Endothelial cell of umbilical vein (primary cell): ENCODE measurements at regions not wholly inside any gene's neighbourhood (a gene's known extent, or its start where the extent isn't known, plus 50 kb on each side); places are given as distances from the start of the nearest gene placed in this dataset.

ENCODE experiments used
- BruUV-seq: library from RNA; stranded (reverse); fragments of 400-500 nt; replicated peaks from 2 replicates; lab custom pipeline; 2021; lab: Mats Ljungman, UMichigan
- CTCF ChIA-PET: fragments of 300-600, 350-600 bp; sonication (Branson Sonifier 250); formaldehyde crosslinking; loops from one replicate; lab custom pipeline; 2021; ENCODE audit warnings: antibody characterized with exemption, inconsistent platforms; lab: Charles Lee
- POLR2A ChIA-PET: fragments of 300-600, 350-600 bp; sonication (Branson Sonifier 250); formaldehyde crosslinking; loops from one replicate; lab custom pipeline; 2021; ENCODE audit warnings: antibody characterized with exemption, inconsistent platforms; lab: Charles Lee
- DNase-seq: peaks from one replicate; pipeline ENCODE4 v3.0.0-alpha.2; 2011; ENCODE audit warnings: low read depth, low spot score
- FAIRE-seq: peaks from 2 replicates; lab custom pipeline; 2011; peaks lifted over from hg19 to GRCh38; lab: Jason Lieb, UNC
- H2AFZ ChIP-seq: 2 replicates; pipeline ENCODE4 v1.6.0; 2012; ENCODE audit warnings: low read depth, low read length, control low read depth, inconsistent platforms
- H3K27ac ChIP-seq: 2 replicates; pipeline ENCODE4 v1.5.1; 2011; ENCODE audit warnings: low read depth, mild to moderate bottlenecking, control low read depth, low read length, moderate library complexity; ENCODE audit not compliant: insufficient read depth
- H3K27me3 ChIP-seq, 2 experiments: 2 replicates each; pipeline versions ENCODE4 v1.6.0 to v1.6.1; 2011; ENCODE audit warnings: low read length in 2 of 2, mixed read lengths in 1 of 2; ENCODE audit not compliant: control insufficient read depth in 2 of 2, insufficient read depth in 2 of 2
- H3K36me3 ChIP-seq, 2 experiments: 2 replicates in 1 of 2; 3 replicates in 1 of 2; pipeline ENCODE4 v1.5.1; 2011; ENCODE audit warnings: low read length in 2 of 2, mild to moderate bottlenecking in 1 of 2, moderate library complexity in 1 of 2; ENCODE audit not compliant: control insufficient read depth in 2 of 2, insufficient read depth in 2 of 2; ENCODE audit errors: extremely low read depth in 1 of 2
- H3K4me1 ChIP-seq: 3 replicates; pipeline ENCODE4 v1.5.1; 2011; ENCODE audit warnings: mild to moderate bottlenecking, low read length; ENCODE audit not compliant: control insufficient read depth, insufficient read depth; ENCODE audit errors: extremely low read depth
- H3K4me2 ChIP-seq: 2 replicates; pipeline ENCODE4 v1.6.1; 2011; ENCODE audit warnings: low read length, control low read depth, mixed read lengths; ENCODE audit not compliant: insufficient read depth
- H3K4me3 ChIP-seq, 3 experiments: fragments of 200-600 bp in 1 of 3; sonication (generic), shearing (Covaris generic) in 1 of 3; replicated peaks in 1 of 3; 2 replicates each; pipeline ENCODE4 v1.5.1; 2011 to 2016; ENCODE audit warnings: control low read depth in 3 of 3, low read length in 3 of 3, mild to moderate bottlenecking in 2 of 3, inconsistent platforms in 1 of 3, low read depth in 1 of 3, moderate library complexity in 1 of 3; ENCODE audit not compliant: insufficient read depth in 1 of 3
- H3K79me2 ChIP-seq: 2 replicates; pipeline ENCODE4 v1.6.0; 2012; ENCODE audit warnings: low read length, inconsistent platforms; ENCODE audit not compliant: control insufficient read depth, insufficient read depth
- H3K9ac ChIP-seq: replicated peaks from 2 replicates; pipeline ENCODE3; 2011; ENCODE audit warnings: low read length, control low read depth; ENCODE audit not compliant: insufficient read depth; ENCODE audit errors: extremely low read depth
- H3K9me1 ChIP-seq: replicated peaks from 3 replicates; pipeline ENCODE4 v1.6.0; 2011; ENCODE audit warnings: mild to moderate bottlenecking, low read length; ENCODE audit not compliant: control insufficient read depth, insufficient read depth; ENCODE audit errors: extremely low read depth
- H3K9me3 ChIP-seq: replicated peaks from 2 replicates; pipeline ENCODE4 v1.5.1; 2012; ENCODE audit warnings: low read length, inconsistent platforms; ENCODE audit not compliant: control insufficient read depth, insufficient read depth
- H4K20me1 ChIP-seq: replicated peaks from 2 replicates; pipeline ENCODE3; 2011; ENCODE audit warnings: mild to moderate bottlenecking, low read length; ENCODE audit not compliant: control insufficient read depth, insufficient read depth; ENCODE audit errors: extremely low read depth
- CTCF ChIP-seq, 2 donors: IDR thresholded peaks; 1 replicate in 1 of 2; 2 replicates in 1 of 2; pipeline ENCODE4 v1.5.1; 2011; ENCODE audit warnings: low read length in 2 of 2, mild to moderate bottlenecking in 2 of 2, moderate library complexity in 2 of 2, control low read depth in 1 of 2, inconsistent platforms in 1 of 2, low read depth in 1 of 2; ENCODE audit not compliant: insufficient read depth in 1 of 2; ENCODE audit errors: extremely low read depth in 1 of 2
- EZH2 ChIP-seq: IDR thresholded peaks from 2 replicates; pipeline ENCODE4 v1.6.1; 2012; ENCODE audit warnings: borderline replicate concordance, low read depth, mild to moderate bottlenecking, moderate library complexity, low read length, inconsistent platforms; ENCODE audit not compliant: severe bottlenecking
- FOS ChIP-seq: IDR thresholded peaks from 2 replicates; pipeline ENCODE4 v1.6.1; 2011; ENCODE audit warnings: mild to moderate bottlenecking, low read length, moderate library complexity, borderline replicate concordance; ENCODE audit not compliant: insufficient read depth
- GATA2 ChIP-seq: IDR thresholded peaks from 2 replicates; pipeline ENCODE4 v1.7.0; 2011; ENCODE audit warnings: low read depth, mild to moderate bottlenecking, moderate library complexity, mixed read lengths, low read length; ENCODE audit not compliant: insufficient read length, insufficient read depth
- JUN ChIP-seq: IDR thresholded peaks from 2 replicates; pipeline ENCODE4 v1.6.1; 2011; ENCODE audit warnings: borderline replicate concordance, low read depth; ENCODE audit not compliant: insufficient read length, insufficient read depth
- MAX ChIP-seq: IDR thresholded peaks from 2 replicates; pipeline ENCODE4 v1.6.1; 2011; ENCODE audit not compliant: insufficient read depth, insufficient read length
- MYC ChIP-seq: IDR thresholded peaks from one replicate; pipeline ENCODE4 v1.6.1; 2011; ENCODE audit warnings: mild to moderate bottlenecking, low read depth, low read length
- POLR2A ChIP-seq: IDR thresholded peaks from 2 replicates; pipeline ENCODE4 v1.6.1; 2012; ENCODE audit warnings: low read depth, mild to moderate bottlenecking, control low read depth, low read length
- POLR2AphosphoS5 ChIP-seq: IDR thresholded peaks from 2 replicates; pipeline ENCODE4 v1.6.1; 2012; ENCODE audit warnings: low read depth, mild to moderate bottlenecking, control low read depth, low read length, moderate library complexity; ENCODE audit not compliant: insufficient read depth
- dilution Hi-C: fragments of 300-500 bp; cut with MboI; formaldehyde crosslinking; loops from one replicate; pipeline ENCODE4 v1.15.0; 2019; ENCODE audit warnings: low sequenced_read_pairs; ENCODE audit not compliant: extremely low pct_ligation_motif_present
- intact Hi-C: fragments of 100-400 bp; cut with micrococcal nuclease; formaldehyde crosslinking; loops from one replicate; pipeline ENCODE4 v1.10.0; 2022

GRCh38 chr3:27034255-27034654, 334.9 kb downstream of the NEK10 start:
- H3K4me1 ChIP-seq: no peaks in the 10 kb centered on the region
- H3K9me3 ChIP-seq: no peaks in the 10 kb centered on the region
- no peak overlapping the region for H2AFZ ChIP-seq
- DNase-seq: no peak
- intact Hi-C loops (no loop called here), dilution Hi-C loops (no loop called here)
- no peak overlapping the region for H3K4me2 ChIP-seq
- CTCF ChIA-PET: no interaction called here
- H3K9ac ChIP-seq: no peak overlapping the region
- no peak for TF ChIP-seq JUN
- TF ChIP-seq FOS: no peak
- no peak for TF ChIP-seq MYC
- TF ChIP-seq MAX: no peak
- no peak for TF ChIP-seq EZH2
- TF ChIP-seq GATA2: no peak
- TF ChIP-seq POLR2AphosphoS5: no peak
- no peak for TF ChIP-seq CTCF (IDR thresholded peaks at IDR 0.05; ENCODE audit: extremely low read depth in 1 of 2, insufficient read depth in 1 of 2, low read depth in 1 of 2, low read length in 2 of 2)
- TF ChIP-seq POLR2A: no peak
- no peak overlapping the region for H3K4me3 ChIP-seq
- POLR2A ChIA-PET: no interaction called here
- H3K79me2 ChIP-seq: no peaks in the 10 kb centered on the region
- H4K20me1 ChIP-seq: no peaks in the 10 kb centered on the region
- no peaks in the 10 kb centered on the region for H3K27me3 ChIP-seq
- no peak for FAIRE-seq
- H3K27ac ChIP-seq: no peak overlapping the region
- no peaks in the 10 kb centered on the region for H3K9me1 ChIP-seq
- no peaks in the 10 kb centered on the region for H3K36me3 ChIP-seq
- BruUV-seq: no TSS peak
